ENCODE measurements at regions not wholly inside any gene's neighbourhood (a gene's known extent, or its start where the extent isn't known, plus 50 kb on each side); places are given as distances from the start of the nearest gene placed in this dataset.

DNA sequence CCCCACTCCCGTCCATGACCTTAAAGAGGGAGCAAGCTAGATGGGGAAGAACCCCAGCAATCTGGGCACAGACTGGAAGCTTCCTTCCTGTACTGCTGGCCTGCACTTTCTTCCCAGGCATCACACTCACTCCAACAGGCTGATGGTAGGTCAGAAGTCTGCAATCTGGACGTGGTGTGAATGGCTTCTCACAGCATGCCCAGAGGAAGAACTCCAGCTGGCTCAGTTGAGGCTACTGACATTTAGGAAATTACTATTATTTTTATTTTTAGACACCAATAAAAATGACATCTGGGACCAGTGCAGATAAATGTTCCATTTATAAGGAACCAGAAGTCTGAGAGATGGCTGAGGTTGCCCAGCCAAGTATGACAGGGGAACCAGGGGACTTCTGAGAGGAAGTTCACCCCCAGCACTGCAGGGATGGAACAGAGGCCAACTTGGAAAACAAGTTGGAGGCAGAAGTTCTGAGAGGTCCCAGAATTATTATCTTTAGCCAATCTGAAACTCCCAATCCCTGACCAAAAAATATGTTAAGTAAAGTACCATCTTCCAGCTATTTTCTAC, 163.8 kb upstream of the CTNNB1 start:
- H3K36me3 ChIP-seq (replicated peaks): no peaks in the 10 kb centered on the region
- no peak overlapping the region for H3K4me3 ChIP-seq (ENCODE audit: low read depth, low read length)
- H3K27me3 ChIP-seq (replicated peaks): no peaks in the 10 kb centered on the region
- DNase-seq: no peak
- in situ Hi-C loops (cut with HindIII; ENCODE audit: low pct_ligation_motif_present, low sequenced_read_pairs): no loop called here
- TF ChIP-seq, protein P1, sequence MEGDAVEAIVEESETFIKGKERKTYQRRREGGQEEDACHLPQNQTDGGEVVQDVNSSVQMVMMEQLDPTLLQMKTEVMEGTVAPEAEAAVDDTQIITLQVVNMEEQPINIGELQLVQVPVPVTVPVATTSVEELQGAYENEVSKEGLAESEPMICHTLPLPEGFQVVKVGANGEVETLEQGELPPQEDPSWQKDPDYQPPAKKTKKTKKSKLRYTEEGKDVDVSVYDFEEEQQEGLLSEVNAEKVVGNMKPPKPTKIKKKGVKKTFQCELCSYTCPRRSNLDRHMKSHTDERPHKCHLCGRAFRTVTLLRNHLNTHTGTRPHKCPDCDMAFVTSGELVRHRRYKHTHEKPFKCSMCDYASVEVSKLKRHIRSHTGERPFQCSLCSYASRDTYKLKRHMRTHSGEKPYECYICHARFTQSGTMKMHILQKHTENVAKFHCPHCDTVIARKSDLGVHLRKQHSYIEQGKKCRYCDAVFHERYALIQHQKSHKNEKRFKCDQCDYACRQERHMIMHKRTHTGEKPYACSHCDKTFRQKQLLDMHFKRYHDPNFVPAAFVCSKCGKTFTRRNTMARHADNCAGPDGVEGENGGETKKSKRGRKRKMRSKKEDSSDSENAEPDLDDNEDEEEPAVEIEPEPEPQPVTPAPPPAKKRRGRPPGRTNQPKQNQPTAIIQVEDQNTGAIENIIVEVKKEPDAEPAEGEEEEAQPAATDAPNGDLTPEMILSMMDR (IDR thresholded peaks at IDR 0.05; ENCODE audit: low read depth, low read length, missing control alignments): no peak
- no peak overlapping the region for H3K27ac ChIP-seq

DNA sequence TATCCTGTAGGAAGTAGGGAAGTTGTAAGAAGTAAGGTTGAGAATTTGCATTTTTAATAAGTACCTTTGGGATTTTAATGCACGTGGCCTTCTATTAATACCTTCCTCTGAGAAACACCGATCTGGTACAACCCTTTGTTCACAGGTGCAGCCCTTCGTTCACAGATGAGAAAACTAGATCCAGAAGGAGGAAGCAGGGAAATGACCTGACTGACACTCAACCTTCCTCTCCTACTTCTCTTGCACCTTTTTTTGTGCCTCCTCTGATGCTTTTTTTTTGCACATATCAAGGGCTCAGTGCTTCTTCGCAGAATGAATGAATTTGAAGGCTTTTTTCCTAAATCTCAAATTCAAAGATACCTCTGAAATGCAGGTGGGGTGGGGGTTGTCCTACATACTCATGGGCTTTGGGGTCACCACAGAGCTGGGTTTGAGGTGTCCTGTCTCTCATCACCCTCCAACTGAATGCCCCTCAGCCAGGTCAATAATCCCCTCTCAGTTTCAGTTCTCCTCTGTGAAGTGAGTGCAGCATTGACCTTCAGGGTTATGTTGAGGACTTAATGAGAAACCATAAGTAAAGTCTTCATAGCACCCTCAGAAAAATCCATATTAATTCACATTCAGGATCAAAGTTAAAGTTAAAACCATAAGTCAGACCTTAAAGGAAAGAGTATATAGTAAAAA, 161.5 kb upstream of the CTNNB1 start:
- no peak for DNase-seq
- no peak overlapping the region for H3K4me3 ChIP-seq (ENCODE audit: low read depth, low read length)
- in situ Hi-C loops (cut with HindIII; ENCODE audit: low pct_ligation_motif_present, low sequenced_read_pairs): no loop called here
- H3K36me3 ChIP-seq (replicated peaks): no peaks in the 10 kb centered on the region
- H3K27me3 ChIP-seq (replicated peaks): no peaks in the 10 kb centered on the region
- TF ChIP-seq, protein P1 (IDR thresholded peaks at IDR 0.05; ENCODE audit: low read depth, low read length, missing control alignments): no peak
- H3K27ac ChIP-seq: no peak overlapping the region

DNA sequence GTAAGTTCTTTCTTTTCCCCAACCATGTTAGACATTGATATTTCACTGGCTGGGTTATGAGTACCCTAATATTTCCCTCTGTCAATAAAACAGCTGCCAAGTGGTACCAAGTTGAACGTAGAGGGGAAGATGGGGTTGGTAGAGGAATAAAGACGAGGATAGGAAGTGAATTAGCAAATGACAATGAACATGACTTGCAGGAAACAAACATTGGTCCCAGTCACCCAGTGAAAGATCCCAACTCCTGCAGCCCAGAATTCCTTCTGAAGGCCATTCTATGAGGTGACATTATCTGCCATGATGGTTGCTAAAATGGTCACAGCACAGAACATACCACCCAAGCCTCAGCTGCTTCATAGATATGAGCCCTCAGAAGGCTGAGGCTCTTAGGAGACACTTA, 159.0 kb upstream of the CTNNB1 start:
- H3K27ac ChIP-seq: no peak overlapping the region
- no peak overlapping the region for H3K4me3 ChIP-seq (ENCODE audit: low read depth, low read length)
- TF ChIP-seq, protein P1 (IDR thresholded peaks at IDR 0.05; ENCODE audit: low read depth, low read length, missing control alignments): no peak
- in situ Hi-C loops (cut with HindIII; ENCODE audit: low pct_ligation_motif_present, low sequenced_read_pairs): no loop called here
- no peaks in the 10 kb centered on the region for H3K36me3 ChIP-seq (replicated peaks)
- no peak for DNase-seq
- H3K27me3 ChIP-seq (replicated peaks): no peaks in the 10 kb centered on the region

DNA sequence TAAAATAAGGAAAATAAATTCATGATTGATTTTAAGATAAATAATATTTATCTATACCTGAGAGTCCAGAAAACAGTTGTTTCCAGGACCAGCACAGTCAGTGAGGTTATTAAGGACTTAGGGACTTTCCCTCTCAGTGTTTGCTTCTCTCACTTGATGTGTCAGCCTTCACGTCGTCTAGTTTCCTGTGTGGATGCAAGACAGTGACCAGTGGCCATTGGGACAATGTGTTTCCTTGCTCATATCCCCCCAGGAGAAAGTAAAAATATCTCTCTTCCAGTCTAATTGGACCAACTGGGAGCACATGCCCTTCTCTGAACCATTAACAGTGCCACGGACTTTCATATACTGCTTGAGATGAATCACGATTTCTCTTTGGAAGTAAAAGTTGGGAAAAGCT, 157.8 kb upstream of the CTNNB1 start:
- H3K4me3 ChIP-seq (ENCODE audit: low read depth, low read length): no peak overlapping the region
- in situ Hi-C loops (cut with HindIII; ENCODE audit: low pct_ligation_motif_present, low sequenced_read_pairs): no loop called here
- H3K27ac ChIP-seq: no peak overlapping the region
- TF ChIP-seq, protein P1 (IDR thresholded peaks at IDR 0.05; ENCODE audit: low read depth, low read length, missing control alignments): no peak
- H3K27me3 ChIP-seq (replicated peaks): no peaks in the 10 kb centered on the region
- no peaks in the 10 kb centered on the region for H3K36me3 ChIP-seq (replicated peaks)
- DNase-seq: no peak

DNA sequence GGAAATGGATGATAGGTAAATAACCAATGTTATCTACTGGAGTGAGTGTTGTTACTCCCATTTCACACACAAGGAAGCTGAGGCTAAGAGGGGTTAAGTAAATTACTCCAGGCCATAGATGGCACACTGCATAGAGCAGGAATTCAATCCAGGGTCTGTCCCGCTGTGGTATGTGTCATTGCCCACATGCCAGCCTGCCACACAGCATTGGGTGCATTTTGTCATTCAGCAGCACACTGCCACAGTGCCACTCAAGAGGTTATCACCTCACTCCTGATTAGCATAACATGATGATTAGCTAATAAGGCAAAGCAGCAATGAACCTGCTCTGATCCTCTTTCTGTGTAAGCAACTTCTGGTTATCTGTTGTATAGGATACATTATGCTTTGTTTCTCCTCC, 157.4 kb upstream of the CTNNB1 start:
- no peak for DNase-seq
- no peaks in the 10 kb centered on the region for H3K36me3 ChIP-seq (replicated peaks)
- in situ Hi-C loops (cut with HindIII; ENCODE audit: low pct_ligation_motif_present, low sequenced_read_pairs): no loop called here

More for the DNA sequence above, 157.4 kb upstream of the CTNNB1 start:
- Histone ChIP-seq H3K27me3 (replicated peaks) (no peaks in the 10 kb centered on the region), H3K4me3 (ENCODE audit: low read depth, low read length) (no peak overlapping the region), H3K27ac (no peak overlapping the region)
- TF ChIP-seq, protein P1 (IDR thresholded peaks at IDR 0.05; ENCODE audit: low read depth, low read length, missing control alignments): no peak
